ENCODE measurements at regions not wholly inside any gene's neighbourhood (a gene's known extent, or its start where the extent isn't known, plus 50 kb on each side); places are given as distances from the start of the nearest gene placed in this dataset.

- no peaks in the 10 kb centered on the region; a peak in 2 of 5 replicates for H3K9me3 Mint-ChIP-seq
Measured at GRCh38 chr10:29827512-29827911, 192.7 kb upstream of the SVIL start.

More at GRCh38 chr10:29827512-29827911, 192.7 kb upstream of the SVIL start:
- Mint-ChIP-seq H3K27ac (no peak overlapping the region), H3K4me1 (peaks cover 15 to 16% of the 10 kb centered on the region in 2 experiments), H3K36me3 (ENCODE audit: insufficient read depth in 1 of 3, low read depth in 3 of 3) (no peaks in the 10 kb centered on the region), H3K27me3 (ENCODE audit: low read depth) (peaks cover 35% of the 10 kb centered on the region), H3K4me3 (no peak overlapping the region)
- Histone ChIP-seq H4K5ac (ENCODE audit: insufficient read length, low read depth, low read length) (no peak overlapping the region), H3K18ac (ENCODE audit: insufficient read length, low read depth, low read length) (no peak overlapping the region), H3K56ac (ENCODE audit: insufficient read length, low read depth, low read length) (no peak overlapping the region), H4K20me1 (ENCODE audit: control insufficient read depth, insufficient read depth, insufficient read length) (no peaks in the 10 kb centered on the region), H3K23ac (ENCODE audit: insufficient read length, low read depth, low read length) (no peak overlapping the region), H4K8ac (replicated peaks; ENCODE audit: insufficient read length, low read depth, low read length) (no peak overlapping the region), H2BK15ac (ENCODE audit: low read depth, low read length) (no peak overlapping the region), H3K9ac (ENCODE audit: extremely low read depth, insufficient read length, low read length) (no peak overlapping the region), H3K27me3 (ENCODE audit: insufficient read depth, low read length) (no peaks in the 10 kb centered on the region), H2AFZ (ENCODE audit: low read length) (no peak overlapping the region), H4K91ac (ENCODE audit: insufficient read length, low read depth, low read length) (no peak overlapping the region), H3K4ac (ENCODE audit: low read depth, low read length) (no peak overlapping the region), H2BK12ac (ENCODE audit: insufficient read length, low read depth, low read length) (no peak overlapping the region), H3K27ac (ENCODE audit: insufficient read length, low read depth, low read length) (no peak overlapping the region), H2BK120ac (ENCODE audit: low read depth, low read length, poor library complexity, severe bottlenecking) (no peak overlapping the region), H3K4me2 (ENCODE audit: insufficient read depth, insufficient read length, low read length) (no peak overlapping the region), H3K79me2 (ENCODE audit: insufficient read depth, low read length) (no peaks in the 10 kb centered on the region), H3K9me3 (ENCODE audit: control insufficient read depth, low read depth, low read length) (no peaks in the 10 kb centered on the region), H2BK5ac (ENCODE audit: insufficient read length, low read length) (no peak overlapping the region), H3K4me1 (ENCODE audit: insufficient read depth, low read length) (no peaks in the 10 kb centered on the region; the same call in 1 of the 2 replicates), H2AK5ac (ENCODE audit: insufficient read length, low read length) (no peak overlapping the region), H3T11ph (ENCODE audit: low read length) (no peak overlapping the region), H3K14ac (ENCODE audit: insufficient read depth, low read length) (no peak overlapping the region), H3K79me1 (ENCODE audit: insufficient read depth, low read depth, low read length, poor library complexity, severe bottlenecking) (no peaks in the 10 kb centered on the region), H2BK20ac (ENCODE audit: low read depth, low read length, poor library complexity, severe bottlenecking) (no peak overlapping the region), H3K23me2 (ENCODE audit: insufficient read length, low read depth, low read length, poor library complexity, severe bottlenecking) (no peaks in the 10 kb centered on the region)
- no peak for DNase-seq
- TF ChIP-seq CTCF (conservative IDR thresholded peaks at IDR 0.05): no peak
- WGBS (ENCODE audit: extremely low coverage, insufficient read length, low lambda C conversion rate): no CpG with 5 or more reads among the region's 7 CpGs
